ENCODE measurements at regions not wholly inside any gene's neighbourhood (a gene's known extent, or its start where the extent isn't known, plus 50 kb on each side); places are given as distances from the start of the nearest gene placed in this dataset.

- FAIRE-seq, result no peak
- Histone ChIP-seq H3K9ac (ENCODE audit: insufficient read depth in 1 of 2, low read depth in 2 of 2, low read length in 2 of 2) (no peak overlapping the region), H3K4me3 (no peak overlapping the region), H4K20me1 (replicated peaks; ENCODE audit: control insufficient read depth, insufficient read depth, low read length) (no peaks in the 10 kb centered on the region), H3K9me1 (ENCODE audit: control insufficient read depth, insufficient read depth, low read length) (no peaks in the 10 kb centered on the region), H3K4me2 (ENCODE audit: insufficient read depth, low read length) (no peak overlapping the region), H3K79me2 (ENCODE audit: control insufficient read depth, insufficient read depth, low read length) (no peaks in the 10 kb centered on the region), H3K27me3 (ENCODE audit: control insufficient read depth in 2 of 2, insufficient read depth in 2 of 2, low read length in 2 of 2) (no peaks in the 10 kb centered on the region), H3K9me3 (replicated peaks; ENCODE audit: control insufficient read depth, insufficient read depth, low read depth, low read length) (no peaks in the 10 kb centered on the region), H3K36me3 (ENCODE audit: control insufficient read depth, insufficient read depth, low read length) (no peaks in the 10 kb centered on the region), H3K27ac (ENCODE audit: extremely low read depth, low read depth, low read length) (no peak overlapping the region), H2AFZ (ENCODE audit: low read depth, low read length) (no peak overlapping the region), H3K4me1 (replicated peaks in 1 of 2; ENCODE audit: control insufficient read depth in 2 of 2, insufficient read depth in 2 of 2, low read length in 2 of 2) (no peaks in the 10 kb centered on the region)
- POLR2A ChIA-PET, result no interaction called here
- CTCF ChIA-PET (ENCODE audit: low intra/inter-chr PET ratio), result no interaction called here
- no peak for ATAC-seq
- intact Hi-C loops (cut with micrococcal nuclease) (no loop called here), in situ Hi-C loops (cut with MboI) (no loop called here)
- WGBS (ENCODE audit: insufficient coverage, low coverage, missing lambda C conversion rate), result 0% methylated on average over 1 of the region's 1 CpG
- DNase-seq (ENCODE audit: extremely low read depth in 1 of 4, low spot score in 3 of 4), result no peak
- no TSS peak for BruUV-seq (replicated peaks)
- TF ChIP-seq, protein P1, sequence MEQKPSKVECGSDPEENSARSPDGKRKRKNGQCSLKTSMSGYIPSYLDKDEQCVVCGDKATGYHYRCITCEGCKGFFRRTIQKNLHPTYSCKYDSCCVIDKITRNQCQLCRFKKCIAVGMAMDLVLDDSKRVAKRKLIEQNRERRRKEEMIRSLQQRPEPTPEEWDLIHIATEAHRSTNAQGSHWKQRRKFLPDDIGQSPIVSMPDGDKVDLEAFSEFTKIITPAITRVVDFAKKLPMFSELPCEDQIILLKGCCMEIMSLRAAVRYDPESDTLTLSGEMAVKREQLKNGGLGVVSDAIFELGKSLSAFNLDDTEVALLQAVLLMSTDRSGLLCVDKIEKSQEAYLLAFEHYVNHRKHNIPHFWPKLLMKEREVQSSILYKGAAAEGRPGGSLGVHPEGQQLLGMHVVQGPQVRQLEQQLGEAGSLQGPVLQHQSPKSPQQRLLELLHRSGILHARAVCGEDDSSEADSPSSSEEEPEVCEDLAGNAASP (IDR thresholded peaks at IDR 0.05), result no peak
- TF ChIP-seq FOSL1 (tag; conservative IDR thresholded peaks at IDR 0.05), result no peak
- no peak for TF ChIP-seq FOXO4 (CRISPR knock-in tag; IDR thresholded peaks at IDR 0.05)
- no peak for TF ChIP-seq FOXA1 (IDR thresholded peaks at IDR 0.05; ENCODE audit: borderline replicate concordance)
- no peak for TF ChIP-seq SMAD1 (IDR thresholded peaks at IDR 0.05; ENCODE audit: low read depth, low read length, partially characterized antibody)
- TF ChIP-seq, protein P2, sequence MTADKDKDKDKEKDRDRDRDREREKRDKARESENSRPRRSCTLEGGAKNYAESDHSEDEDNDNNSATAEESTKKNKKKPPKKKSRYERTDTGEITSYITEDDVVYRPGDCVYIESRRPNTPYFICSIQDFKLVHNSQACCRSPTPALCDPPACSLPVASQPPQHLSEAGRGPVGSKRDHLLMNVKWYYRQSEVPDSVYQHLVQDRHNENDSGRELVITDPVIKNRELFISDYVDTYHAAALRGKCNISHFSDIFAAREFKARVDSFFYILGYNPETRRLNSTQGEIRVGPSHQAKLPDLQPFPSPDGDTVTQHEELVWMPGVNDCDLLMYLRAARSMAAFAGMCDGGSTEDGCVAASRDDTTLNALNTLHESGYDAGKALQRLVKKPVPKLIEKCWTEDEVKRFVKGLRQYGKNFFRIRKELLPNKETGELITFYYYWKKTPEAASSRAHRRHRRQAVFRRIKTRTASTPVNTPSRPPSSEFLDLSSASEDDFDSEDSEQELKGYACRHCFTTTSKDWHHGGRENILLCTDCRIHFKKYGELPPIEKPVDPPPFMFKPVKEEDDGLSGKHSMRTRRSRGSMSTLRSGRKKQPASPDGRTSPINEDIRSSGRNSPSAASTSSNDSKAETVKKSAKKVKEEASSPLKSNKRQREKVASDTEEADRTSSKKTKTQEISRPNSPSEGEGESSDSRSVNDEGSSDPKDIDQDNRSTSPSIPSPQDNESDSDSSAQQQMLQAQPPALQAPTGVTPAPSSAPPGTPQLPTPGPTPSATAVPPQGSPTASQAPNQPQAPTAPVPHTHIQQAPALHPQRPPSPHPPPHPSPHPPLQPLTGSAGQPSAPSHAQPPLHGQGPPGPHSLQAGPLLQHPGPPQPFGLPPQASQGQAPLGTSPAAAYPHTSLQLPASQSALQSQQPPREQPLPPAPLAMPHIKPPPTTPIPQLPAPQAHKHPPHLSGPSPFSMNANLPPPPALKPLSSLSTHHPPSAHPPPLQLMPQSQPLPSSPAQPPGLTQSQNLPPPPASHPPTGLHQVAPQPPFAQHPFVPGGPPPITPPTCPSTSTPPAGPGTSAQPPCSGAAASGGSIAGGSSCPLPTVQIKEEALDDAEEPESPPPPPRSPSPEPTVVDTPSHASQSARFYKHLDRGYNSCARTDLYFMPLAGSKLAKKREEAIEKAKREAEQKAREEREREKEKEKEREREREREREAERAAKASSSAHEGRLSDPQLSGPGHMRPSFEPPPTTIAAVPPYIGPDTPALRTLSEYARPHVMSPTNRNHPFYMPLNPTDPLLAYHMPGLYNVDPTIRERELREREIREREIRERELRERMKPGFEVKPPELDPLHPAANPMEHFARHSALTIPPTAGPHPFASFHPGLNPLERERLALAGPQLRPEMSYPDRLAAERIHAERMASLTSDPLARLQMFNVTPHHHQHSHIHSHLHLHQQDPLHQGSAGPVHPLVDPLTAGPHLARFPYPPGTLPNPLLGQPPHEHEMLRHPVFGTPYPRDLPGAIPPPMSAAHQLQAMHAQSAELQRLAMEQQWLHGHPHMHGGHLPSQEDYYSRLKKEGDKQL (CRISPR knock-in tag; IDR thresholded peaks at IDR 0.05; ENCODE audit: borderline replicate concordance), result no peak
- no peak for TF ChIP-seq SLC30A9 (CRISPR knock-in tag; IDR thresholded peaks at IDR 0.05)
- TF ChIP-seq, protein P3, sequence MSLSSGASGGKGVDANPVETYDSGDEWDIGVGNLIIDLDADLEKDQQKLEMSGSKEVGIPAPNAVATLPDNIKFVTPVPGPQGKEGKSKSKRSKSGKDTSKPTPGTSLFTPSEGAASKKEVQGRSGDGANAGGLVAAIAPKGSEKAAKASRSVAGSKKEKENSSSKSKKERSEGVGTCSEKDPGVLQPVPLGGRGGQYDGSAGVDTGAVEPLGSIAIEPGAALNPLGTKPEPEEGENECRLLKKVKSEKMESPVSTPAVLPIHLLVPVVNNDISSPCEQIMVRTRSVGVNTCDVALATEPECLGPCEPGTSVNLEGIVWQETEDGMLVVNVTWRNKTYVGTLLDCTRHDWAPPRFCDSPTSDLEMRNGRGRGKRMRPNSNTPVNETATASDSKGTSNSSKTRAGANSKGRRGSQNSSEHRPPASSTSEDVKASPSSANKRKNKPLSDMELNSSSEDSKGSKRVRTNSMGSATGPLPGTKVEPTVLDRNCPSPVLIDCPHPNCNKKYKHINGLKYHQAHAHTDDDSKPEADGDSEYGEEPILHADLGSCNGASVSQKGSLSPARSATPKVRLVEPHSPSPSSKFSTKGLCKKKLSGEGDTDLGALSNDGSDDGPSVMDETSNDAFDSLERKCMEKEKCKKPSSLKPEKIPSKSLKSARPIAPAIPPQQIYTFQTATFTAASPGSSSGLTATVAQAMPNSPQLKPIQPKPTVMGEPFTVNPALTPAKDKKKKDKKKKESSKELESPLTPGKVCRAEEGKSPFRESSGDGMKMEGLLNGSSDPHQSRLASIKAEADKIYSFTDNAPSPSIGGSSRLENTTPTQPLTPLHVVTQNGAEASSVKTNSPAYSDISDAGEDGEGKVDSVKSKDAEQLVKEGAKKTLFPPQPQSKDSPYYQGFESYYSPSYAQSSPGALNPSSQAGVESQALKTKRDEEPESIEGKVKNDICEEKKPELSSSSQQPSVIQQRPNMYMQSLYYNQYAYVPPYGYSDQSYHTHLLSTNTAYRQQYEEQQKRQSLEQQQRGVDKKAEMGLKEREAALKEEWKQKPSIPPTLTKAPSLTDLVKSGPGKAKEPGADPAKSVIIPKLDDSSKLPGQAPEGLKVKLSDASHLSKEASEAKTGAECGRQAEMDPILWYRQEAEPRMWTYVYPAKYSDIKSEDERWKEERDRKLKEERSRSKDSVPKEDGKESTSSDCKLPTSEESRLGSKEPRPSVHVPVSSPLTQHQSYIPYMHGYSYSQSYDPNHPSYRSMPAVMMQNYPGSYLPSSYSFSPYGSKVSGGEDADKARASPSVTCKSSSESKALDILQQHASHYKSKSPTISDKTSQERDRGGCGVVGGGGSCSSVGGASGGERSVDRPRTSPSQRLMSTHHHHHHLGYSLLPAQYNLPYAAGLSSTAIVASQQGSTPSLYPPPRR (CRISPR knock-in tag; IDR thresholded peaks at IDR 0.05; ENCODE audit: borderline replicate concordance), result no peak
Observed at GRCh38 chr2:134039912-134040581, 213.8 kb upstream of the MGAT5 start.
